ENCODE measurements at regions not wholly inside any gene's neighbourhood (a gene's known extent, or its start where the extent isn't known, plus 50 kb on each side); places are given as distances from the start of the nearest gene placed in this dataset.
A peak's percentile ranks its signal among the peaks of the same experiment; 100 is the strongest.
"Not testable (repeated sequence)": the region's sequence is repeated elsewhere in the genome, so short reads cannot be mapped to it uniquely, and the experiment has no call there.

- DNase-seq (ENCODE audit: low spot score), result peak; percentile 84
Measured at GRCh38 chr7:149714081-149714909, 59.1 kb downstream of the ZNF467 start.

- DNase-seq (ENCODE audit: low spot score), result no peak
Measured at GRCh38 chr7:149713731-149714068, 59.7 kb downstream of the ZNF467 start.

DNA sequence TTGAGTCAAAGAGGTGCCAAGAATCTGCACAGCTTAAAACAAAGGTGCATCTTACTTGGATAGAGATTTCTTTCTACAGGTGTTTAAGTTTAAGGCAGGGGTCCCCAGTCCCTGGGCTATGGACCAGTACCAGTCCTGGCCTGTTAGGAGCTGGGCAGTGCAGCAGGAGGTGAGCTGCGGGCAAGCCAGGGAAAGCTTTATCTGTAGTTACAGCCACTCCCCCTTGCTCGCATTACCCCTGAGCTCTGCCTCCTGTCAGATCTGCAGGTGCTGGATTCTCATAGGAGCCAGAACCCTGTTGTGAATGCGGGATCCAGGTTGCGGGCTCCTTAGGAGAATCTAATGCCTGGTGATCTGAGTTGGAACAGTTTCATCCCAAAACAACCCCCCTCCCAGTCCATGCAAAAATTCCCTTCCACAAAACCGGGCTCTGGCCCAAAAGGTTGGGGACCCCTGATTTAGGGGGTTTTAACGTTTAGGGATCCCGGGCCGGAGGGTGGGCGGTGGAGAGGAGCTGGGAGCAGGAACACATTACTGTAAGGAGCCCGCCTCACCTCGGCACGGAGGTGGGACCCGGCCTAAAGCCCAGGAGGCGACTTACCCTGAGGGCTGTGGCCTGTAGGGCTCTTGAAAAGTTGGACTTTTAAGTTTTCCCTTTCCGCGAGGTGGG, 60.2 kb downstream of the ZNF467 start:
- DNase-seq (ENCODE audit: low spot score), result no peak

DNA sequence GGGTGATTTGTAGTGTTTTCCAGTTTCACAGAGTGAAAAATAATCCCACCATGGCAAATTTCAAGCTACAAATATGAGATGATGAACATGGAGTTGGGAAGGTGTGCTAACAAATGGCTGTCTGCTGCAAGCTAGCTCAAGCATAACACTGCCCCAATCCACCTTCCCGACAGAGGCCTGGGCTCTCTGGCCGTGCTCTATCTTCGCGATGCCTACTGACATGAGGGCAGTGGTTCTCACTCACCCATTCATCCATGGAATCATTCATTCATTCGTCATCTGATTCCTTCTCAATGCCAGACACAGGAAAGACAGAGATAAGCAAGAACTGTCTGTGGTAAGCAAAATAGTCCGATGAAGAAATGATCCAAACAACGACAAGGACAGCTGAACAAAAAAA, 65.4 kb downstream of the ZNF467 start:
- no peak for DNase-seq (ENCODE audit: low spot score)

DNA sequence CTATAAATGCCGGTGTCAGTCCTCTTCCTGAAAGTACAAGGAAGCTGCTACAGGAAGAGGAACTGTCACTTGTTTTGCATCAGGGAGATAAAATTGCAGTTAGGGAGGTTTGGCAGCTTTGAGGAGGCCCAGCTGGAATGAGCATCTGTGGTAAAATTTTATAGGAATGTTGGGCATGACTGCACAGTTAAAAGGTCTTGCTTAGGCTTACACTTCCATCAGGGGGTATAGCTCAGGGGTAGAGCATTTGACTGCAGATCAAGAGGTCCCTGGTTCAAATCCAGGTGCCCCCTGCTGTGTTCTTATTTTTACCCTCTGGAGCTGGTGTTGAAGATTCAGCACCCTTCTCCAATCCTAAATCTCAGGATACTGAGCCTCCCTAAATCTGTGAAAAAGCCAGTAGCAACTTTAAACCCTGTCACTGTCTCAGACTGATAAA, 65.9 kb downstream of the ZNF467 start:
- DNase-seq (ENCODE audit: low spot score), result no peak

- DNase-seq (ENCODE audit: low spot score), result no peak
Measured at GRCh38 chr7:149706398-149706797, 67.0 kb downstream of the ZNF467 start.

- DNase-seq (ENCODE audit: low spot score), result no peak
Measured at GRCh38 chr7:149704507-149704906, 68.9 kb downstream of the ZNF467 start.

DNA sequence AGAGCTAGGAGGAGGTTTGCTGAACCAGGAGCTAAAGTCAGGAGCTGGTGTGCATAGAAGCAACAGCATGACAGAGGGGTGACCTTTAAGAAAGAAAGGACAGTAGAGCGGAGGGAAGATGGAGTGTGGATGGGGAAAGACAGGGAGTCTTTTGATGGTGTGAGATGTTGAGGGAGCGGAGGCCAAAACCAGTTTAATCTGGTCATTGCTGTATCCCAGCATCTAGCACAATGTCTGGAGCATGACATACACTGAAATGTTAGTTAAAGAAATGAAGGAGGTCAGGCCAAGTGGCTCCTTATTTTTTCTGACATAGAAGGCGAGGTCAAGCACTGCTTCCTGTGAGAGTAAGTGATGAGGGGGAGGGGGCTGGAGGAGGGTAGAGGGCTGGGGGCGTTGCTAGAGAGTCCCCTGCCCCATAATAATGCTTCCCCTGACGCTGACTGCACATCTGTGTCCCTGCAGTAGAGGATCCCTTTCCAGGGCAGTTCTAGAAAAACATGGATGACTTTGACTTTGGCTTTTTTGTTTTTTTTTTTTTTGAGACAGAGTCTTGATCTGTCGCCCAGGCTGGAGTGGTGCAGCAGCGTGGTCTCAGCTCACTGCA, 70.2 kb downstream of the ZNF467 start:
- DNase-seq (ENCODE audit: low spot score), result no peak

GRCh38 chr7:149701495-149702240, 71.7 kb downstream of the ZNF467 start:
- no peak for DNase-seq (ENCODE audit: low spot score)

DNA sequence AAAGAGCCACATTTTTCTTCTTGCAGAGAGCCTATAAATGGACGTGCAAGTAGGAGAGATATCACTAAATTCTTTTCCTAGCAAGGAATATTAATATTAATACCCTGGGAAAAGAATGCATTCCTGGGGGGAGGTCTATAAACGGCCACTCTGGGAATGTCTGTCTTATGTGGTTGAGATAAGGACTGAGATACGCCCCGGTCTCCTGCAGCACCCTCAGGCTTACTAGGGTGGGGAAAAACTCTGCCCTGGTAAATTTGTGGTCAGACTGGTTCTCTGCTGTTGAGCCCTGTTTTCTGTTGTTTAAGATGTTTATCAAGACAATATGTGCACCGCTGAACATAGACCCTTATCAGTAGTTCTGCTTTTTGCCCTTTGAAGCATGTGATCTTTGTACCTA, 75.6 kb downstream of the ZNF467 start:
- DNase-seq (ENCODE audit: low spot score), result not testable (repeated sequence)

DNA sequence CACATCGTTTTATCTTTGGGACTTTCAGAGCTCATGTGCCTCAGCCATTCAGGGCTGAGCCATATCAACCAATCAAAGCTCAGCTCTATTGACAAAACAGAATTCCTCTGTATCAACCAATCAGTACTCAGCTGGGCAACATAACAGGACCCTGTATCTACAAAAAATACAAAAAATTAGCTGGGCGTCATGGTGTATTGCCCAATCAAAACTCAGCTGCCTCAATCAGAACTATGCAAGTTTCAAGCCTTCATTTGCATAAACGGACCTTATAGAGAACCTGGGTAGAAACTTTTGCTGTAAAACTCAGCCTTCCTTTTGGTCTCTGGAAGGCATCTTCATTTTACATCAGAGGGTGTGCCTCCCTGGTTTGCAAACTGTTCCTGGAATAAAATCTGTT, 77.1 kb downstream of the ZNF467 start:
- no peak for DNase-seq (ENCODE audit: low spot score)

GRCh38 chr7:149692557-149692982, 80.8 kb downstream of the ZNF467 start:
- peak; percentile 41 for DNase-seq (ENCODE audit: low spot score)

DNA sequence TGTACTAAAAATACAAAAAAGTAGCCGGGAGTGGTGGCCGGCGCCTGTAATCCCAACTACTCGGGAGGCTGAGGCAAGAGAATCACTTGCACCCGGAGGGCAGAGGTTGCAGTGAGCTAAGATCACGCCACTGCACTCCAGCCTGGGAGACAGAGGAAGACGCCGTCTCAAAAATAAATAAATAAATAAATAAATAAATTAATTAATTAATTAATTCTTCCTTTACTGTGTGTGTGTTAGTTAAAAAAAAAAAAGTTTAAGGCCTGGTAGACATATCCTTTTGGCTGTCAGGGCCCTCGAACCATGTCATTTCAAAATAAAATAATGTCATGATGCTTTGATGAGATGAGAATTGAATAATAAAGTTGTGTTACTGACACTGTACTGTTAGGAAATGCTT, 81.3 kb downstream of the ZNF467 start:
- DNase-seq (ENCODE audit: low spot score), result no peak

GRCh38 chr7:149690688-149691446, 82.5 kb downstream of the ZNF467 start:
- peak; percentile 84 for DNase-seq (ENCODE audit: low spot score)

GRCh38 chr7:149689291-149689721, 84.1 kb downstream of the ZNF467 start:
- DNase-seq (ENCODE audit: low spot score), result no peak

- DNase-seq (ENCODE audit: low spot score), result no peak
Measured at GRCh38 chr7:149688836-149689235, 84.6 kb downstream of the ZNF467 start.

- not testable (repeated sequence) for DNase-seq (ENCODE audit: low spot score)
Measured at GRCh38 chr7:149687820-149688219, 85.6 kb downstream of the ZNF467 start.

- DNase-seq (ENCODE audit: low spot score), result no peak
Measured at GRCh38 chr7:149686449-149686848, 86.9 kb downstream of the ZNF467 start.

- DNase-seq (ENCODE audit: low spot score), result no peak
Measured at GRCh38 chr7:149686011-149686410, 87.4 kb downstream of the ZNF467 start.

GRCh38 chr7:149685455-149685854, 87.9 kb downstream of the ZNF467 start:
- no peak for DNase-seq (ENCODE audit: low spot score)

DNA sequence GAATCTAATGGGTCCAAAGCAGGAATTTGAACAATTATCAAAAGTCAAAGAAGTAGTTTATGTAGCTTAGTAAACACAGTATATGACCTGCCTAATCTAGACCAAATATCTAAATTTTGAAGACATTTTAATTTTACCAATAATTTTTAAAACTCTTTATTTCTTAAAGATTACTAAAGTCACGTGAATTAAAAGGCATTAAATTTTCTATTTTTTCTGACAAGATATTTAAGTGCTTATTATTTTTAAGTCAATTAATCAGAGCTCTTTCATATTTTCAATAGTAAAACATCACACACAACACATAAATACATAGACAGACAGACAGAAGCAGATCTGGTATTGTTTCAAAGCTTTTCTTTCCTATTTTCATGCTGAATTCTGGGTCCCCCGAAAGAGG, 89.5 kb downstream of the ZNF467 start:
- no peak for DNase-seq (ENCODE audit: low spot score)

DNA sequence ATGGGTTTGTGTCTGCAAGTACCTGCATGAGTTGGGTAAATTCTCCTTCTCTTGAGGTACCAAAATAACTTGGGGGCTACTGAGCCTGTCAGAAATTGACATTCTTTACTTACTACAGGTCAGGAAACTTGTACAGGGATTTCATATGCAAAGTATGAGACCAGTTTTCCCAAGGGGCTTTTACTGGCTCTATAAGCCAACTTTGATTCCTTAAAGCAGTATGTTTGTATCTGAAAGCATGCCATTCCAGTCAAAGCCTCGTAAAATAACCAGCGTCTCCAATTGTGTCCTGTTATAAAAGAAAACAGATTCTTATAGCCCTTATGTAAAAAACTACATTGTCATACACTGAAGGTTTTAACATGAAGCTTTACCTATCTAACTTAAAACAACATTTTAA, 90.2 kb downstream of the ZNF467 start:
- no peak for DNase-seq (ENCODE audit: low spot score)
